GM19463 (cell line): ENCODE measurements at regions not wholly inside any gene's neighbourhood (a gene's known extent, or its start where the extent isn't known, plus 50 kb on each side); places are given as distances from the start of the nearest gene placed in this dataset.
"Not testable (repeated sequence)": the region's sequence is repeated elsewhere in the genome, so short reads cannot be mapped to it uniquely, and the experiment has no call there.

Experiments
- ATAC-seq: cut with Tn5 transposase; IDR thresholded peaks from one replicate; pipeline ENCODE4 v1.9.1; 2021; ENCODE audit warnings: mild to moderate bottlenecking, moderate library complexity; ENCODE audit not compliant: unreplicated experiment

GRCh38 chr10:94124147-94124546 is 130.4 kb downstream of the PLCE1 start:
- not testable (repeated sequence) for ATAC-seq

GRCh38 chr10:94125268-94125667 is 131.5 kb downstream of the PLCE1 start:
- ATAC-seq, result not testable (repeated sequence)

- ATAC-seq, result no peak
Observed at GRCh38 chr10:94125856-94126255, 132.1 kb downstream of the PLCE1 start.

GRCh38 chr10:94129393-94130130 is 135.8 kb downstream of the PLCE1 start:
- ATAC-seq, result no peak

- no peak for ATAC-seq
Observed at GRCh38 chr10:94131885-94132284, 138.2 kb downstream of the PLCE1 start.

- ATAC-seq, result no peak
Observed at GRCh38 chr10:94133239-94133638, 139.5 kb downstream of the PLCE1 start.

GRCh38 chr10:94137747-94138146 is 144.0 kb downstream of the PLCE1 start:
- no peak for ATAC-seq

- no peak for ATAC-seq
Observed at GRCh38 chr10:94138391-94138790, 144.7 kb downstream of the PLCE1 start.

- no peak for ATAC-seq
Observed at GRCh38 chr10:94143261-94143660, 149.5 kb downstream of the PLCE1 start.

GRCh38 chr10:94146313-94146712 is 152.6 kb downstream of the PLCE1 start:
- ATAC-seq, result no peak

- ATAC-seq, result no peak
Observed at GRCh38 chr10:94146746-94147145, 153.0 kb downstream of the PLCE1 start.

GRCh38 chr10:94149702-94150101 is 156.0 kb downstream of the PLCE1 start:
- no peak for ATAC-seq

GRCh38 chr10:94150541-94151184 is 156.9 kb downstream of the PLCE1 start:
- no peak for ATAC-seq

- ATAC-seq, result no peak
Observed at GRCh38 chr10:94155722-94156271, 162.1 kb downstream of the PLCE1 start.

- ATAC-seq, result no peak
Observed at GRCh38 chr10:94156453-94156852, 162.7 kb downstream of the PLCE1 start.

- not testable (repeated sequence) for ATAC-seq
Observed at GRCh38 chr10:94165158-94165611, 171.5 kb downstream of the PLCE1 start.

- no peak for ATAC-seq
Observed at GRCh38 chr10:94172332-94172731, 178.6 kb downstream of the PLCE1 start.

- ATAC-seq, result no peak
Observed at GRCh38 chr10:94173594-94173993, 179.9 kb downstream of the PLCE1 start.

- no peak for ATAC-seq
Observed at GRCh38 chr10:94174838-94175237, 181.1 kb downstream of the PLCE1 start.

GRCh38 chr10:94178475-94179253 is 184.1 kb downstream of the NOC3L start:
- ATAC-seq, result no peak

- ATAC-seq, result no peak
Observed at GRCh38 chr10:94180576-94180975, 182.2 kb downstream of the NOC3L start.
